Neural cell (in vitro differentiated cells): ENCODE measurements at regions not wholly inside any gene's neighbourhood (a gene's known extent, or its start where the extent isn't known, plus 50 kb on each side); places are given as distances from the start of the nearest gene placed in this dataset.

Source experiments
- H2AFZ ChIP-seq: fragments of 200-600, 300-800 bp; sonication (generic), shearing (Covaris generic); 2 replicates; pipeline ENCODE4 v1.6.0; 2014; ENCODE audit warnings: low read depth, mild to moderate bottlenecking, antibody characterized with exemption, low read length, moderate library complexity
- H3F3A ChIP-seq: fragments of 200-600 bp; shearing (Covaris generic); 2 replicates; pipeline ENCODE4 v1.6.1; 2016; ENCODE audit warnings: mild to moderate bottlenecking, moderate library complexity, mixed read lengths, antibody characterized with exemption, low read length; ENCODE audit not compliant: insufficient read depth, poor library complexity, severe bottlenecking
- H3K27ac ChIP-seq: fragments of 200-600, 300-800 bp; sonication (generic), shearing (Covaris generic); 2 replicates; pipeline ENCODE4 v1.5.1; 2014; ENCODE audit warnings: mild to moderate bottlenecking, low read length, moderate library complexity
- H3K27me3 ChIP-seq: fragments of 300-800, 200-600 bp; sonication (generic), shearing (Covaris generic); 2 replicates; pipeline ENCODE4 v1.6.0; 2014; ENCODE audit warnings: mild to moderate bottlenecking, low read depth, low read length, moderate library complexity; ENCODE audit not compliant: insufficient read depth
- H3K36me3 ChIP-seq: fragments of 300-800, 200-600 bp; sonication (generic), shearing (Covaris generic); 2 replicates; pipeline ENCODE4 v1.5.1; 2014; ENCODE audit warnings: mild to moderate bottlenecking, antibody characterized with exemption, low read length, moderate library complexity; ENCODE audit not compliant: insufficient read depth
- H3K4me2 ChIP-seq: fragments of 300-800, 200-600 bp; sonication (generic), shearing (Covaris generic); 2 replicates; pipeline ENCODE4 v1.6.0; 2014; ENCODE audit warnings: mild to moderate bottlenecking, low read length
- H3K4me3 ChIP-seq: fragments of 300-800, 200-600 bp; sonication (generic), shearing (Covaris generic); 2 replicates; pipeline ENCODE4 v1.5.1; 2014; ENCODE audit warnings: mild to moderate bottlenecking, low read length, moderate library complexity
- H3K79me2 ChIP-seq: fragments of 200-600 bp; shearing (Covaris generic); replicated peaks from 2 replicates; pipeline ENCODE4 v1.6.0; 2014; ENCODE audit warnings: mild to moderate bottlenecking, low read length, moderate library complexity; ENCODE audit not compliant: insufficient read depth
- H3K9ac ChIP-seq: fragments of 300-800, 200-600 bp; sonication (generic), shearing (Covaris generic); 2 replicates; pipeline ENCODE4 v1.6.1; 2016; ENCODE audit warnings: mild to moderate bottlenecking, low read length, mixed read lengths
- H3K9me2 ChIP-seq: fragments of 200-600 bp; shearing (Covaris generic); 2 replicates; pipeline ENCODE4 v1.6.1; 2016; ENCODE audit warnings: mild to moderate bottlenecking, low read length, mixed read lengths; ENCODE audit not compliant: insufficient read depth
- H3K9me3 ChIP-seq: fragments of 200-600, 300-800 bp; sonication (generic), shearing (Covaris generic); 2 replicates; pipeline ENCODE4 v1.6.1; 2016; ENCODE audit warnings: mild to moderate bottlenecking, mixed run types, low read length, moderate library complexity, mixed read lengths
- H4K20me1 ChIP-seq: fragments of 200-600 bp; shearing (Covaris generic); 2 replicates; pipeline ENCODE4 v1.6.1; 2016; ENCODE audit warnings: mild to moderate bottlenecking, mixed run types; ENCODE audit not compliant: insufficient read depth
- CTCF ChIP-seq: fragments of 450-650 bp; IDR thresholded peaks from 2 replicates; pipeline ENCODE4 v1.5.1; 2014; ENCODE audit warnings: antibody characterized with exemption, mild to moderate bottlenecking, moderate library complexity; ENCODE audit not compliant: poor library complexity, severe bottlenecking
- EP300 ChIP-seq: fragments of 450-650 bp; conservative IDR thresholded peaks from 2 replicates; pipeline ENCODE4 v1.6.1; 2014; ENCODE audit warnings: antibody characterized with exemption, mild to moderate bottlenecking, moderate library complexity; ENCODE audit not compliant: poor library complexity, severe bottlenecking
- EZH2 ChIP-seq: fragments of 200-600, 300-800 bp; shearing (Covaris generic), sonication (generic); IDR thresholded peaks from 2 replicates; pipeline ENCODE4 v1.6.1; 2014; ENCODE audit warnings: antibody characterized with exemption, low read length, borderline replicate concordance, mild to moderate bottlenecking; ENCODE audit not compliant: insufficient read depth, poor library complexity, severe bottlenecking
- MXI1 ChIP-seq: fragments of 450-650 bp; conservative IDR thresholded peaks from 2 replicates; pipeline ENCODE4 v1.6.1; 2014; ENCODE audit warnings: antibody characterized with exemption, mild to moderate bottlenecking; ENCODE audit not compliant: poor library complexity, severe bottlenecking
- POLR2AphosphoS5 ChIP-seq: IDR thresholded peaks from 2 replicates; pipeline ENCODE4 v1.6.1; 2012
- RAD21 ChIP-seq: fragments of 450-650 bp; conservative IDR thresholded peaks from 2 replicates; pipeline ENCODE4 v1.6.1; 2014; ENCODE audit warnings: antibody characterized with exemption, mild to moderate bottlenecking, moderate library complexity
- REST ChIP-seq: IDR thresholded peaks from 2 replicates; pipeline ENCODE4 v1.6.1; 2012; ENCODE audit warnings: borderline replicate concordance
- SMC3 ChIP-seq: fragments of 450-650 bp; conservative IDR thresholded peaks from 2 replicates; pipeline ENCODE4 v1.6.1; 2014; ENCODE audit warnings: antibody characterized with exemption, mild to moderate bottlenecking, moderate library complexity; ENCODE audit not compliant: poor library complexity
- TAF1 ChIP-seq: IDR thresholded peaks from 2 replicates; pipeline ENCODE4 v1.6.1; 2012; ENCODE audit warnings: low read depth

- Histone ChIP-seq H3K9ac (no peak overlapping the region), H3K9me2 (no peaks in the 10 kb centered on the region), H3K4me3 (no peak overlapping the region), H3K36me3 (no peaks in the 10 kb centered on the region), H3K27me3 (no peaks in the 10 kb centered on the region), H3K27ac (no peak overlapping the region), H4K20me1 (no peaks in the 10 kb centered on the region), H3K79me2 (no peaks in the 10 kb centered on the region), H3F3A (no peaks in the 10 kb centered on the region), H2AFZ (no peak overlapping the region), H3K9me3 (no peaks in the 10 kb centered on the region), H3K4me2 (no peak overlapping the region)
- TF ChIP-seq RAD21 (no peak), EZH2 (no peak), POLR2AphosphoS5 (no peak), MXI1 (no peak), EP300 (no peak), REST (no peak), SMC3 (no peak)
Measured at GRCh38 chr1:219820551-219820950, 107.8 kb downstream of the SLC30A10 start.

GRCh38 chr1:219817914-219818313, 110.4 kb downstream of the SLC30A10 start:
- no peak overlapping the region for H2AFZ ChIP-seq
- no peak overlapping the region for H3K4me2 ChIP-seq
- H3K79me2 ChIP-seq: no peaks in the 10 kb centered on the region
- H3K27me3 ChIP-seq: no peaks in the 10 kb centered on the region
- H3K9me2 ChIP-seq: no peaks in the 10 kb centered on the region
- no peak for TF ChIP-seq SMC3
- TF ChIP-seq REST: no peak
- no peak for TF ChIP-seq EP300
- TF ChIP-seq TAF1: no peak
- no peak for TF ChIP-seq EZH2
- no peak for TF ChIP-seq CTCF
- no peak for TF ChIP-seq RAD21
- TF ChIP-seq POLR2AphosphoS5: no peak
- no peak for TF ChIP-seq MXI1
- H3K27ac ChIP-seq: no peak overlapping the region
- H3K9ac ChIP-seq: no peak overlapping the region
- H3K4me3 ChIP-seq: no peak overlapping the region
- no peaks in the 10 kb centered on the region for H4K20me1 ChIP-seq
- no peaks in the 10 kb centered on the region for H3K9me3 ChIP-seq
- H3F3A ChIP-seq: no peaks in the 10 kb centered on the region
- no peaks in the 10 kb centered on the region for H3K36me3 ChIP-seq
